NCI-H2107 (cell line): ENCODE measurements at regions not wholly inside any gene's neighbourhood (a gene's known extent, or its start where the extent isn't known, plus 50 kb on each side); places are given as distances from the start of the nearest gene placed in this dataset.

ENCODE experiments used
- DNase-seq: peaks from one replicate; lab custom pipeline; 2025; lab: John Stamatoyannopoulos, UW

GRCh38 chr5:54742417-54742891 is 224.9 kb downstream of the SNX18 start:
- no peak for DNase-seq

DNA sequence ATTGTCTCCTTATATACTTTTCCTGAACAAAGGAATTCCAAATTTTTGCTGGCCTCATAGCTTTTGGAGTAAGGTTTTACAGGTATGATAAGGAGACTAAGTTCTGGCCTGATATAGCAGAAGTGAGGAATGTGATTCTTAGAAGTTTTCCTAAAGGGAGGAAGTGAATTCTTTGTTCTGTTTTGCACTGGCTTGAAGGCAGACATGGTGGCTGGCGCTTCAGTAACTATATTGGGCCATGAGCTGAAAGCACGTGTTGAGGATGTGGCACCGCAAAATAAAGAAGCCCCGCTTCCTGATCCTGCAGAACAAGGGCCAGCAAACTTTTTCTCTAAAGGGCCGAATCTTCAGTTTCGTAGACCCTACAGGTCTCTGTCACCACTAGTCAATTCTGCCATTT is 224.2 kb downstream of the SNX18 start:
- DNase-seq = no peak

DNA sequence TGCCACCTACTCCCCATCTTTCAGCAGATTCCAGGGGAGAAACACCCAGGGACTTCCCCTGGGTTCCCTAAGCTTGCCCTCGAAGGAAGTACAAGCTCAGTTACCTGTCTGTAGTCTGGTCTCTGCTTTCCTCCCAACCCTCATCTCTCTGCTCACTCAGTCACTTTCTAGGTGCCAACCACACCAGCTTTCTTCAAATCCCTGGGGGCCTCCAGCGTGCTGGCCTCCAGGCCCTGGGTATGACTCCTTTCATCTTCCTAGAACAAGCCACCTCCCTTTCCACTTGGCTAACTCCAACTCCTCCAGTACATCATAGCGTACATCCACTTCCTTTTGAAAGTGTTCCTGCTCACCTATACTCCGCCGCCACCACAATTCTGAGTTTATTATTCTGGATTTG is 222.6 kb downstream of the SNX18 start:
- DNase-seq = no peak

DNA sequence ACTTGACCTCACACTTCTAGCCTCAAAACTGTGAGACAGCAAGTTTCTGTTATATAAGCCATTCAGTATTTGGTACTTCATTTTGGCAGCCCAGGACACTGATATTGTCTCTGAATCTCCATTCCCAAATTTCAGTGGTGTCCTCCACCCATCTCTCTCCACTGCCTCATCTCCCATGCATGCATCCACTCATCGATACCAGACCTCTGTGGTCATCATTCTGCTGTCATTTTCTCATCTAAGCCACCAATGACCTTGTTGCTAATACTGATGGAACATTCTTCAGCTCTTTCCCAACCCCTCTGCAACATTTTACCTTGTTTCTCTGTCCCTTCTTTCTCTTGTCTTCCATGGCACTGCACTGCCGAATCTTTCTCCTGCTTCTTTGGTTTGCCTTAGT is 221.8 kb downstream of the SNX18 start:
- DNase-seq = no peak

DNA sequence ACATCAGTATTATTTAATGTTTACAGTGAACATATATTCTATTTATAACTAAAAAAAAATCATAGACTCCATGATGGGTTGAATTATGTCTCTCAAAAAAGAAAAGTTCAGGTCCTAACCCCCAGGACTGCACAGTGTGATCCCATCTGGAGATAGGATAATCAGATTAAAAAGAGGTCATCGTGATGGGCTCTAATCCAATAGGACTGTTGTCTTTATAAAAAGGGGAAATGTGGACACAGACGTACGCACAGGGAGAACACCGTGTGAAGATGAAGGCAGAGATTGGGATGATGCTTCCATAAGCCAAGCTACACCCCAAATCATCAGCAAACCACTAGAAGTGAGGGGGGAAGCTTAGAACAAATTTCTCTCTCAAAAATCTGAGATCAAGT is 221.4 kb downstream of the SNX18 start:
- DNase-seq = no peak

GRCh38 chr5:54738118-54738972 is 220.8 kb downstream of the SNX18 start:
- DNase-seq = no peak

GRCh38 chr5:54736003-54736797 is 218.6 kb downstream of the SNX18 start:
- DNase-seq = no peak

DNA sequence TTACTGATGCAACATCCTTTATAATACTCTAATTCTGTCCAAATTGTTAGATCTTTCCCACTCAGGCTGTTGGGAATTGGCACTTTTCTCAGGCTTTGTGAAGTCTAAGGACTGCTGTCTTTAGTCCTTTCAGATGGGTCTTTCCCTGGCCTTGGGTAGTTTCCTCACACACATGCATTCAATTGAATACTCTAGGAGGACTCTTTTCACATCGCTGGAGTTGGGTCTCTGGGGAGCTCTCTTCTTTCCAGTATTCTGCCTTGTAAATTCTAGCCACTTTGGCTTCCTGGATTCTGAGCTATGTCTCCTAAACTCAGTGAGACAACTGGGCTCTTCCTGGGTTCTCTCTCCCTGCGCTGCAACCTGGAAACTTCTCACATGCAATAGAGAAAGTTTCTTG is 215.5 kb downstream of the SNX18 start:
- DNase-seq = no peak

DNA sequence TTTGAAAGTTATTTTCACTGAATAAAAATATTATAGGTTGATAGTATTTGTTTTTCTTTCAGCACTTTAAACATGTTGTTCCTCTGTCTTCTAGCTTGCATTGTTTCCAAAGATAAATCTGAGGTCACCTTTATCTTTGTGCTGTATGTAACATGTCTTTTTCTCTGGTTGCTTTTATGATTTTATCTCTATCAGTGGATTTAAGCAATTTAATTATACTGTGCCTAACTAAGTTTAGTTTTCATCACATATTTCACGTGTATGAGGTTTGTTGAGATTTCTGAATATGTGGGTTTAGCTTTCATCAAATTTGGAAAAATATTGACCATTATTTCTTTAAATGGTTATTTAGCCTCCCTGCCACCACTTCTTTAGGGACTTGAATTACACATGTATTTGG is 214.5 kb downstream of the SNX18 start:
- DNase-seq = no peak

GRCh38 chr5:54728588-54728915 is 211.0 kb downstream of the SNX18 start:
- no peak for DNase-seq

DNA sequence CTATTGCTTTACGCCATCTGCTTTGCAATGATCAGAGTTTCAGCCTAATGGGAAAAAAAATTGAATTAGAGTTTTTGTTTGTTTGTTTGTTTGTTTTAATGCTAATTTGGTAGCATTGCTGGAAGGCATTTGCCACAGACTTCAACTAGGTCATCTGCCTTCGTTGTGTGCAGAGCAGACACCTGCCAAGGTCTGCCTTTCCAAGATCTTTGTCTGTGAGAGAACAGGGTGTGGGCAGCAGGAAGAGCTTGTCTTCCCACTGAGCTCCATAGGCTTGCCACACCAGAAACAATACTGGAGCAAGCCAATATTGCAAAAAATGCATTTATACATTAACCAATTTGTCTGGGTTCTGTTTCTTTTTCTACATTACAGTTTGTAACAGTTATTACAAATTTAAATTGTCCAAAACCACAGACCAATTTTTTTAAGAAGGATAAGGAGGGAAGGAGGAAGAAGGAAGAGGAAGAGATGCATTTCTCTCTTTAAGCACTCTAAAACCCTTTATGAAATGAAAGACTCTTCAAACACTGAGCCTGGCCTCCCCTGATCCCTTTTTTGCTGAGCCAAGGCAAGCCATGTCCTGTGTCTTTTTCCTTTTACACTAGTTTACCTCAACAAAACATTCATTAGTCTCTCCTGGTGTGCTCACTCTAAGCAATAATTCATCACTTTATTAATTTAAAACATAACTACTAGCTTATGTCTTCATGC is 210.5 kb downstream of the SNX18 start:
- no peak for DNase-seq

DNA sequence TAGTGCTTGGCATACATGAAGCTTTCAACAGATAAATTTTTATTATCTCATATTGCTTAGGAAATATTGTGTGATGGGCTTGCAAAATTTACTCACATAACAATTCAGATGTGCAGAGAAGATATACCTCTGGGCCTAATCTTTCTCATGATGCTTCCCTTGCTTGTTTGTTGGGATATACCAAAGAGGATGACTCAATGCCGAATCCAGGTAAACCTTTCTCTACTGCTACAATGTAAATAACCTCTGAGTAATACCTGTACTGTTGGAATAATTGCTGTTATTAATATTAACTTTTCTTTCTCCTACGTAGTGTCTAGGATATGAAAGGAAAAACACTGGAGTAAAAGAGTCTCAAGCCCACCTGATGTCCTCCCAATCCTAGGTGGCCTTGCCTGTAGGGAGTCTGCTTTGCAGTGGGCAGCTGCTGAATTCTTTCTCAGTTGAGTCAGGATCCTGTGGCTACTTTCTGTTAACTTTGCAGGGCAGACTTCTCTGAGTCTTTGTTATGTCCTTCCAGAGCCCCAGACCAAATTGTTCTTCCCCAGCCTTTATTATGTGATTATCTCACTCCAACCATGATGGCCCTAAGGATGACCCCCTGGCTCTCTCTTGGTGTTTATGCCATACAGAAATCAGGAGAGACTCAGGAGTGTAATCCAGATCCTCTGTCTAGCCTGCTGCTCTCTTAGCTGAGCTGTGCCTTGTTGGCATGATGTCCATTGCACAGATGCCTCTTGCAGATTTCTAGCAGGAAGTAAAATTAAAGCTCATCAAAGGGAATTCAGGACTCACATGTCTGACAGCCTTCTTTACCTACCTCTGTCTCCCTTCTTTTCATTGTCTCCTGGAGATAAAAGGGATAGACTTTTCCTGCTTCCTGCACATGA is 208.1 kb downstream of the SNX18 start:
- no peak for DNase-seq

- no peak for DNase-seq
Measured at GRCh38 chr5:54722846-54723433, 205.4 kb downstream of the SNX18 start.

GRCh38 chr5:54721951-54722654 is 204.5 kb downstream of the SNX18 start:
- DNase-seq = no peak

GRCh38 chr5:54721116-54721515 is 203.6 kb downstream of the SNX18 start:
- no peak for DNase-seq

DNA sequence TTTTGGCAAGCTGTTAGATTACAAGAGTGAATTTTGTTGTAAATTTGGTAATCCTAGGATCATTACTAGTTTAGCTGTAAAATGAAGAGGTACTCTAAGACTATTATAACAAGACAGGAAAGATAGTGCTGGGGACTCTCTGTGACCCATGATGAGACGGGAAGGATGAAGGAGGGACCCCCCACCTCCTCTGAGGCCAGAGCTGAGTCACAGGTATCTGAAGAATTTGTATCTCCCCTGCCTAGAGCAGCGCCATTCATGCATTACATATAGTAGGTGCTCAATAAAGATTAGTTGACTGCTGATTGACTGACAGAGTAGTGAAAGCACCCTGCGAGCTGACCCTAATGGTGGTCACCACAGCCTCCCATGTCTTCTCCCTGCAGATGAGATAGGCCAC is 202.8 kb downstream of the SNX18 start:
- no peak for DNase-seq

GRCh38 chr5:54719384-54720283 is 202.1 kb downstream of the SNX18 start:
- no peak for DNase-seq

GRCh38 chr5:54718656-54719055 is 201.1 kb downstream of the SNX18 start:
- DNase-seq = no peak

DNA sequence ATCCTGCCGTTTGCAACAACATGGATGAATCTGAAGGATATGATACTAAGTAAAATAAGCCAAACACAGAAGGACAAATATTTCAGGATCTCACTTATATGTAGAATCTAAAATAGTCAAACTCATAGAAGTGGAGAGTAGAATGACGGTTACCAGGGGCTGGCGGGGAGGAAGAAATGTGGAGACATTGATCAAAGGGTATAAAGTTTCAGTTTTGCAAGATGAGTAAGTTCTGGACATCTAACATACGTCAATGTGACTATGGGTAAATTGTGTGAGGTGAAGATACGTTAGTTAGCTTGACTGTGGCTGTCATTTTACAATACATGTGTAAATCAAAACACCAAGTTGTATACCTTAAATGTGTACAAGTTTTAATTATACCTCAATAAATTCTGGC is 200.3 kb downstream of the SNX18 start:
- no peak for DNase-seq

DNA sequence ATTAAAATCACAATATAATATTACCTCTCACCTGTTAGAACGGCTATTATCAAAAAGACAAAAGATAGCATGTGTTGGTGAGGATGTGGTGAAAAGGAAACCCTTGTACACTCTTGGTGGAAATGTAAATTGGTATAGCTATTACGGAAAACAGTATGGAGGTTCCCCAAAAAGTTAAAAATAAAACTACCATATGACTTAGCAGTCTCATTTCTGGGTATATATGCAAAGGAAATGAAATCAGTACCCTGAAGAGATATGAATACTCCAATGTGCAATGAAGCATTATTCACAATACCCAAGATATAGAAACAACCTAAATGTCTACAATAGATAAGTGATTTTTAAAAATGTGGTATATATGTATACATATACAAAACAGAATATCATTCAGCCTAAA is 199.9 kb downstream of the SNX18 start:
- DNase-seq = no peak
